ENCODE measurements at regions not wholly inside any gene's neighbourhood (a gene's known extent, or its start where the extent isn't known, plus 50 kb on each side); places are given as distances from the start of the nearest gene placed in this dataset.

DNA sequence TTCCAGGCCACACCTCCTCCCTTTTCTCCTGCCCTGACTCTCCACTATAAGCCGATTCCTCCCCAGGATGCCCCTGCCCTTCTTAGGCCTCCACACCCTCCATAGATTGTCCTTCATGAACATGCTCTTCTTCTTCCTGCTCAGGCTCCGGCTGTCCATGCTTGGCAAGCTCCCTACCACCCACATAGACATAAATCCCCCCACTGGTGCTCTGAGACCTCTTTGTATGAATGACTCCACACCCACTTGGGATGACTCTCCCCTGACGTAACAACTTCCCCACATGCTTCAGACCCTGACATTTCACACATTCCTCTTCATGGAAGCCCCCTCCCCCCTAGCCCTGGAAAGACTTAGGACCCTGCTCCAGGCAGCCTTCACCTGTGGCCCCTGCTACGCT, 542.5 kb upstream of the LARGE1 start:
- TF ChIP-seq, protein P1, sequence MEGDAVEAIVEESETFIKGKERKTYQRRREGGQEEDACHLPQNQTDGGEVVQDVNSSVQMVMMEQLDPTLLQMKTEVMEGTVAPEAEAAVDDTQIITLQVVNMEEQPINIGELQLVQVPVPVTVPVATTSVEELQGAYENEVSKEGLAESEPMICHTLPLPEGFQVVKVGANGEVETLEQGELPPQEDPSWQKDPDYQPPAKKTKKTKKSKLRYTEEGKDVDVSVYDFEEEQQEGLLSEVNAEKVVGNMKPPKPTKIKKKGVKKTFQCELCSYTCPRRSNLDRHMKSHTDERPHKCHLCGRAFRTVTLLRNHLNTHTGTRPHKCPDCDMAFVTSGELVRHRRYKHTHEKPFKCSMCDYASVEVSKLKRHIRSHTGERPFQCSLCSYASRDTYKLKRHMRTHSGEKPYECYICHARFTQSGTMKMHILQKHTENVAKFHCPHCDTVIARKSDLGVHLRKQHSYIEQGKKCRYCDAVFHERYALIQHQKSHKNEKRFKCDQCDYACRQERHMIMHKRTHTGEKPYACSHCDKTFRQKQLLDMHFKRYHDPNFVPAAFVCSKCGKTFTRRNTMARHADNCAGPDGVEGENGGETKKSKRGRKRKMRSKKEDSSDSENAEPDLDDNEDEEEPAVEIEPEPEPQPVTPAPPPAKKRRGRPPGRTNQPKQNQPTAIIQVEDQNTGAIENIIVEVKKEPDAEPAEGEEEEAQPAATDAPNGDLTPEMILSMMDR (CRISPR knock-in tag; IDR thresholded peaks at IDR 0.05): no peak
- TF ChIP-seq ZNF776 (CRISPR knock-in tag; IDR thresholded peaks at IDR 0.05) (no peak), ZNF792 (CRISPR knock-in tag; IDR thresholded peaks at IDR 0.05) (no peak), ZNF547 (CRISPR knock-in tag; IDR thresholded peaks at IDR 0.05) (no peak), FOXJ3 (CRISPR knock-in tag; IDR thresholded peaks at IDR 0.05; ENCODE audit: borderline replicate concordance) (no peak), CREM (IDR thresholded peaks at IDR 0.05) (no peak), CREM (CRISPR knock-in tag; IDR thresholded peaks at IDR 0.05) (no peak), MXI1 (IDR thresholded peaks at IDR 0.05; ENCODE audit: borderline replicate concordance, low read depth, low read length) (no peak), CHD2 (IDR thresholded peaks at IDR 0.05; ENCODE audit: low read depth, low read length) (no peak)
- TF ChIP-seq, protein P2, sequence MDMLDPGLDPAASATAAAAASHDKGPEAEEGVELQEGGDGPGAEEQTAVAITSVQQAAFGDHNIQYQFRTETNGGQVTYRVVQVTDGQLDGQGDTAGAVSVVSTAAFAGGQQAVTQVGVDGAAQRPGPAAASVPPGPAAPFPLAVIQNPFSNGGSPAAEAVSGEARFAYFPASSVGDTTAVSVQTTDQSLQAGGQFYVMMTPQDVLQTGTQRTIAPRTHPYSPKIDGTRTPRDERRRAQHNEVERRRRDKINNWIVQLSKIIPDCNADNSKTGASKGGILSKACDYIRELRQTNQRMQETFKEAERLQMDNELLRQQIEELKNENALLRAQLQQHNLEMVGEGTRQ (IDR thresholded peaks at IDR 0.05; ENCODE audit: low read depth, low read length): no peak
- TF ChIP-seq, protein P2 (CRISPR knock-in tag; IDR thresholded peaks at IDR 0.05; ENCODE audit: borderline replicate concordance): no peak
- TF ChIP-seq, protein P3, sequence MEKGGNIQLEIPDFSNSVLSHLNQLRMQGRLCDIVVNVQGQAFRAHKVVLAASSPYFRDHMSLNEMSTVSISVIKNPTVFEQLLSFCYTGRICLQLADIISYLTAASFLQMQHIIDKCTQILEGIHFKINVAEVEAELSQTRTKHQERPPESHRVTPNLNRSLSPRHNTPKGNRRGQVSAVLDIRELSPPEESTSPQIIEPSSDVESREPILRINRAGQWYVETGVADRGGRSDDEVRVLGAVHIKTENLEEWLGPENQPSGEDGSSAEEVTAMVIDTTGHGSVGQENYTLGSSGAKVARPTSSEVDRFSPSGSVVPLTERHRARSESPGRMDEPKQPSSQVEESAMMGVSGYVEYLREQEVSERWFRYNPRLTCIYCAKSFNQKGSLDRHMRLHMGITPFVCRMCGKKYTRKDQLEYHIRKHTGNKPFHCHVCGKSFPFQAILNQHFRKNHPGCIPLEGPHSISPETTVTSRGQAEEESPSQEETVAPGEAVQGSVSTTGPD (CRISPR knock-in tag; IDR thresholded peaks at IDR 0.05): no peak
- TF ChIP-seq, protein P4, sequence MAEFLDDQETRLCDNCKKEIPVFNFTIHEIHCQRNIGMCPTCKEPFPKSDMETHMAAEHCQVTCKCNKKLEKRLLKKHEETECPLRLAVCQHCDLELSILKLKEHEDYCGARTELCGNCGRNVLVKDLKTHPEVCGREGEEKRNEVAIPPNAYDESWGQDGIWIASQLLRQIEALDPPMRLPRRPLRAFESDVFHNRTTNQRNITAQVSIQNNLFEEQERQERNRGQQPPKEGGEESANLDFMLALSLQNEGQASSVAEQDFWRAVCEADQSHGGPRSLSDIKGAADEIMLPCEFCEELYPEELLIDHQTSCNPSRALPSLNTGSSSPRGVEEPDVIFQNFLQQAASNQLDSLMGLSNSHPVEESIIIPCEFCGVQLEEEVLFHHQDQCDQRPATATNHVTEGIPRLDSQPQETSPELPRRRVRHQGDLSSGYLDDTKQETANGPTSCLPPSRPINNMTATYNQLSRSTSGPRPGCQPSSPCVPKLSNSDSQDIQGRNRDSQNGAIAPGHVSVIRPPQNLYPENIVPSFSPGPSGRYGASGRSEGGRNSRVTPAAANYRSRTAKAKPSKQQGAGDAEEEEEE (CRISPR knock-in tag; IDR thresholded peaks at IDR 0.05; ENCODE audit: borderline replicate concordance): no peak

Measured in HepG2 (cell line).